GM19397 (cell line): ENCODE measurements at regions not wholly inside any gene's neighbourhood (a gene's known extent, or its start where the extent isn't known, plus 50 kb on each side); places are given as distances from the start of the nearest gene placed in this dataset.
"Not testable (repeated sequence)": the region's sequence is repeated elsewhere in the genome, so short reads cannot be mapped to it uniquely, and the experiment has no call there.

Source experiments
- ATAC-seq: cut with Tn5 transposase; IDR thresholded peaks from one replicate; pipeline ENCODE4 v1.9.1; 2021; ENCODE audit warnings: mild to moderate bottlenecking, moderate library complexity; ENCODE audit not compliant: unreplicated experiment

DNA sequence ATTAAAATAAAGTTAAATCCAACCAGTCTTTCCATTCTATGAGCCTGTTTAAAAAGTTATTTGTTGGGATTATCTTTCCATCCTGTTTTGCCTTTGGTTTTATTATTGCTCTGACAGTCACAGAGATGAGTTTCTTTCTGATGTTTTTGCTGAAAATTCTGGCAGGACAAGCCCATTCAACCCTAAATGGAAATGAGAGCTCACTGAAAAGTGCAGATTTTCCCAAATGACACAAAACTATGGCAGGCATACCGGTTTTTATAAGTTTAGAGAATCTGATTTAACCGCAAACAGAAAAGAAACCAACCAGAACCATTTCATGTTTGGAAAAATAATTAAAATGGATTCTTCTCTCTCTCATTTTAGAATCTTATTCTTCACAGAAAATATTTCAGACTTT lies 238.1 kb upstream of the SGO1 start:
- ATAC-seq: no peak

DNA sequence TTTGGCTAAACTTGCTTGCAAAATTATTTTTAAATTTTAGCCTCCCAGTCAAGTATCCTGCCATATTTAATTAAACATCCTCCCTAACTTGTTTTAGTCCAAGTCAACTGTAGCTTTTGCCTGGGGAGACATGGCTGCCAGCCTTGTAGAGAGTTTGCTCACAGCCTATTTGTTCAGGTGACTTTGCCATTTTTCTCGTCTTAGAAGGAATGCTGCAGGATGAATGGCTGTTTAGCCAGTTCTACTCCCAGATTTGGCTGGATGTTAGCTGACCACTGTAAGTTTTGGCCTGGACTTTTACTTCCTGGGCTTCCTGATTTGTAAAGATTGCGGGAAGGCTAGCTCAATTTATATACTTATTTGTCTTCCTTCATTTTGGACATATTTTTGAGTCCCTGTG lies 236.4 kb upstream of the SGO1 start:
- ATAC-seq: no peak

DNA sequence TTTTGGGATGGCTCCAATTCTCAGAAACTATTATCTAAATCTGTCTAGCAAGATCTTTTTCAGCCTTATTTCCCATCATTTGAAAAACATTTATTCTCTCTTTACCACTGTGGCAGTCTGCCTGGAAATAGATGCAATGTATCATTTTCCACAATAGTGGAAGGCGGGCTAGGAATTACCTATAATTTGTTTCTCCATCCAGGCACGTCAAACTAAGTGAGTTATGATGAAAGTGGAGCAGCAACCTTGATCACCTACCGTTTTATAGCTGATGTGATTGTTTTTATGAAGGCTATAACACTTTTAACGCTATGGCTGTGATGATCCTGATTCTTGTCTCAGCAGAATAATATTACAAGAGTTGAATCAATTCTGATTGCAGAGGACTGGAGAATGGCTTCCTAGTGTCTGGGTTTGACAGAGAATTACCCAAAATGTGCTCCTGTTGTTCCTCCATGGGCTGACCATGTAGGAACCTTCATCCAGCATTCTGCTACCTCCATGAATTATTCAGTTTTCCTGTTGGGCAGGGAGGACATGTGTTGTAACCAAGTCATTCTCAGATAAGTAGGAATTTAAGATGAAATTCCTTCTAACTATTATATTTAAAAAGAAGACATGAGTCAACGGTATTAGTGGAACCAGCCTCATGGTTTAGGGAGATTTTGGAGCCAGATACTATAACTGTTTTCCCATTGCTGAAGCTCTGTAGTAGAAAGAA lies 231.5 kb upstream of the SGO1 start:
- ATAC-seq: no peak

DNA sequence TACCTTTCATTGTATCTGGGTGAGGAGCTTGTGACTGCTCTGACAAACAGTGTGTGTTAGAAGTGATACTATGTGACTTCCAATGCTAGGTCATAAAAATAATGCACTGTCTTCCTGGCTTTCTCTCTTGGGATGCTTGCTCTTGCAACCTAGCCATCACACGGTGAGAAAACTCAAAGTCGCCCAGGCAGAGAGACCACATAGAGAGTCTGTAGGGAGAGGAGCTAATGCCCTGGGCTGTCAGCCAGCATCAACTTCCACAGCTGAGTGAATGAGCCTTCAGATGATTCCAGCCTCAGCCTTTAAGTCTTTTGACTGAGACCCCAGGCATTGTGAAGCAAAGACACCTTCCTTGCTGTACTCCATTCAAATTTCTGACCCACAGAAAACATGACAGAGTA lies 220.6 kb upstream of the SGO1 start:
- ATAC-seq: no peak

DNA sequence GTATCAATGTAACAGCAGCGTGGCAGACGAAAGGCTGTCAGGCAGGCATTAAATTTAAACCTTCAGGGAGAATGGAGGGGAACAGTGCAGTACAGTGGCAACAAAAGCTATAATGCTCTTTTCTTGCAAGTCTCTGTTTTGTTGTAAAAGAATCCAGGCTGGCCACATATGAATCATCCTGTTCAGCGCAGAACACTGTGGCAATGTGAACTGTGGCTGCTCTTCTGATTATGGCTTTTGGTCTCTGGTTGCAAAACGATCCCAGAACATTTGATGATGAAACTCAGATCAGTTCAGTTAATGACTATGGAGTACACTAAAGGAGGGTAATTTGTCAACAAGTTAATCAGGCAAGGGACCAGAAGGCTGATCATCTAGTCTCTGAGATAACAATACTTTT lies 219.7 kb upstream of the SGO1 start:
- no peak for ATAC-seq

DNA sequence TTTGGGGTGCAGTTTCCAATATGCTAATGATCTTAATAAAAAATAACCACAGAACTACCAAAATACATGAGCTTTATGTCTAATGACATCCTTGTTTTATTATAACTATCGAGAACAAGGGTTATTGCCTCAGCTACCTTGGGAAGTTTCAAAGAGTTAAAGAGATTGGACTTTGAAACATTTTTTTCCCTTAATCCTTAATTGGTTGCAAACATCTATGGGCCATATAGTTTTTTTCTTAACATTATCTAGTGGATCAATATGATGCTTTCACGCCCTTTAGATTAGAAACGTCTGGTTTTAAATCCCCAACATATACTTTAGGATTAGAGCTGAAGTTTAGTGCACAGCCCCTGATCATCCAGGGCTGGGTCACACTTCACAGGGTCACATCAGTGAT lies 219.2 kb upstream of the SGO1 start:
- no peak for ATAC-seq

DNA sequence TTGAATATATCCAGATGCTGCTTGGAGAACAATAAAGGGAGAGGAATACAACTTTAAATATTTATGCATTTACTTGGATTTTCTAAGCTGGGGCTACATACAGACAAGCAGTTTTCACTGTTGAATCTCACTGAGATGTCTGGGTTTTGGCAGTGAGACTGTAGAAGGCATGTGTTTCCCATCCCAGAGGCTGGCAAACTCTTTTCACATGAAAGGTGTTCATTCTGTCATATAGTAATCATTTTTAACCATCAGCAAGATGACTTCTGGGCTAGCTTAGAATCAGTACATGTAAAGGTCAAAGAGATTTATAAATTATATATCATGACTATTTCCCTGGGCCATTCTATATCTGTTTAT lies 218.7 kb upstream of the SGO1 start:
- no peak for ATAC-seq

DNA sequence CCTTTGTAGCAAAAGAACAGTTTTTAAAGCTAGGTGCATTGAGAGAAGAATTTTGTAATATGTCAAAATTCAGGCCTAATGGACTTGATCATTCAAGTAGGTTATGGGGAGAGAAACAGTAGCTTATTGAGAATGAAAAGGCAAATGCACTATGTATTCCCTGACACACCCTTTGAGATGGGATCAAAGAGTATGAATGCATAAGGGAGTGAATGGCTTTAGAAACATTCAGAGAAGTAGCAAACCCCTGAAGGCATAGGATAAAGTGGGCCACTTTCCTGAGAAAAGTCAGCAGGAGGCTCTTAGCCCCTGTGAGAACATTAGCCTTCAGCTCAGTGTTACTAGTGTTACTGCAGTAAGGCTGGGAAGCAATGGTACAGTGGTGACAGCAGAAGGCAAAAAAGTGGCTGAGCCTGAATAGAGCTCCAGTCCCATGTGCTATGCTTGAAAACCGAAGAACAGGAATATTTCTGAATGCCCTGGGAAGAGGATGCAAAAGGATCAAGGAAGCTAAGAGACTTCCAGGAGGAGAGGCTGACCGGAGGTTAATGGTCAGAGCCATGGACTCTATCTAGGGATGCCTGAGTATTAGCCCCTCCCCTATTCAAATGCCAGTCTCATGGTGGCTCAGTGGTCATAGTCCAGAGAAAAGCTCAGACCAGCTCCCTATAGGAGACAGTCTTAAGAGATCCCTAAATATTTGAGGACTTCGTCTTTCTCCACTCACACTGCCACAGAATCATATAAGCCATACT lies 218.2 kb upstream of the SGO1 start:
- no peak for ATAC-seq

DNA sequence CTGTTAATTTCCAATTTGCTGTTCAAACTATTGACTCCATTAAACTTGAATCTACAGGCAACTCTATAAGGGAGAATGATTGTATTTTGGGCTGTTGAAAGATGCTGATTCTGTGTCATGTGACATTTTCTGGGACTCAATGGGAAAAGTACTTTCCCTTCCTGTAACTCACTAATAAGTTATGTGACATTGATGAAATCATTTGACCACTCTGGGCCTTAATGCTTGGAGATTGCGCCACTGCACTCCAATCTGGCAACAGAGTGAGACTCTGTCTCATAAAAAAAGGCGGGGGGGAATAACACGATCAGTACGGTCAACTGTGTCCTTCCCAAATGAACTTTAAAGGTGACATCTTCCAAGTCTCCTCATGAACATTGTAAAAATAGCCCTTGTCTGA lies 215.2 kb upstream of the SGO1 start:
- no peak for ATAC-seq

DNA sequence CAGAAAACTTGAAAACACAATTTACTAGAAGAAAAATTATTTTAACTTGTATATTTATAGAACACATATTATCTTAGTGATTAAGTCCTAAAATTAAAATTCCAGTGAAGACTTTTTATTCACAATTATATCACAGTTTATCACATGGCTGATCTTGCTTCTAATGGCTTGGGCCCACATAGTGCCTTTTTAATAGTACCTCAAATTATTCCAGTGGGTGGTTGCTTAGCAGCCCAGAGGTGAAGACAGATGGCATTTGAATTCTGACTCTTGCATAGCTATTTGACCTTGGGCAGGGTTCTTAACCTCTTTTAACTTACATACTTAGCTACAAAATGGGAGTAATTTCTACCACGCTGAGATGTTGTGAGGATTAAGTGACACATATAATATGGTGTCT lies 214.7 kb upstream of the SGO1 start:
- no peak for ATAC-seq

DNA sequence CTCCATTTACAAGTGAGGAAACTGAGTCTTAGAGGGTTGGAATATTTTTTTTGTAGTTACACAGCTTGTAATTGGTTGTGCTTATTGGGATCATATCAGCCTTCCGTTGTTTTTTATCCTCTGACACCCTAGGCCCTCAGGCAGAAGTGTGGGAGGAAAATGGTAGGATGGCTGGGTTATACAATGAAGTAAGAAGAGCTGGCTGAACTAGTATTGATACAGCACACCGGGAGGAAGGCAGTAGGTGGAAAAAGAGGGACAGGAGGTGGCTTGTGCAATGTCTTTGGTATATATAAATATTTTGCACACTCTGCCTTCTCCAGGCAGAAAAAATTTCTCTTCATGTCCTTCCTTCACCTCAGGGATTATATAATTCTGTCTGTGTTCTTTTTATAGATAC lies 214.3 kb upstream of the SGO1 start:
- no peak for ATAC-seq

DNA sequence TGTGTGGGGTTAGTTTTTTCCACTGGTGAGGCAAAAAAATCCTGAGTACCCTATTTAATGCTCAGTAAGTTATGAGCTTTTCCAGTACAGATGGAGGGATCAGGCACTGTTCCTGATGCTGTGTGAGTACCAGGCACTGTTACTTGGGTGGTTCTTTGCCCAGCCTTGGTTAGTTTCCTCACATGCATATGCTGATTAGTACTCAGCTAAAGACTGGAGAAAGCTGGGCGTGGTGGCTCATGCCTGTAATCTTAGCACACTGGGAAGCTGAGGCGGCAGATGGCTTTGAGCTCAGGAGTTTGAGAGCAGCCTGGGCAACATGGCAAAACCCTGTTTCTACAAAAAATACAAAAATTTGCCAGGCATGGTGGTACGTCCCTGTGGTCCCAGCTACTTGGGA lies 210.3 kb upstream of the SGO1 start:
- no peak for ATAC-seq

DNA sequence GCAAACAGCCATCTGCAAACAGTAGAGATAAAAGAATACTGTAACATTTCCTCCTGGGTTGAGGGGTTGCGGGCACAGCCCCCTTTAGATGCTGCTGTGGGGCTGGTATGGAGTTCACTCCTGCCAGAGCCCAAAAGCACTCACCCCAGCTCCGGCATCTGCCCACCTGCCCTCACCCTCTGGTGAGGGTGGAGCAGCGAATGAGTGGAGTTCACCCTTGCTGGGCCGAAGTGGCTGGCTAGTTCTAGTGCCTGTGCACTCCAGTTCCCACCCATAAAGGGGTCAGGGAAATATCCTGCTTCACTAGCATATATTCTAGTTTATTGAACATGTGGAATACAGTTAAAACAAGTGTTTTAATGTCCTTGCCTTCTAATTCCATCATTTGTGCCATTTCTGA lies 209.7 kb upstream of the SGO1 start:
- ATAC-seq: no peak

DNA sequence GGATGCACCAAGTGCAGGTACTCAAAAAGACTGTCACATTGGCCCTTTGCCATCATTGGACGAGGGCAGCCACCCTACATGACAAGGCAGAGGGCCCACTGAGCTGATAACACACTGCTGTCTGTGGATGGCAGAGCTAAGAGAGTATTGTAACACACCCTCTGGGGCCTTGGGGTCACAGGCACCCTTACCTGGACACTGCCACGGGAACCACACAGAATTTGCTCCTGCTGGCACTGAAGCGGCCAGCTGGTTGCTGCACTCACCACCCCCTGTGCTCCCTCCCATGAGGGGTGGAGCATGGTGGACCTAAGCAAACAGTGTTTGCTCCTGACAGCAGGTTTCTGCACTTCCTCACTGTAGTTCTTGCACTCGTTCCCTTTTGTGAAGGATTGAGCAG lies 208.2 kb upstream of the SGO1 start:
- no peak for ATAC-seq

DNA sequence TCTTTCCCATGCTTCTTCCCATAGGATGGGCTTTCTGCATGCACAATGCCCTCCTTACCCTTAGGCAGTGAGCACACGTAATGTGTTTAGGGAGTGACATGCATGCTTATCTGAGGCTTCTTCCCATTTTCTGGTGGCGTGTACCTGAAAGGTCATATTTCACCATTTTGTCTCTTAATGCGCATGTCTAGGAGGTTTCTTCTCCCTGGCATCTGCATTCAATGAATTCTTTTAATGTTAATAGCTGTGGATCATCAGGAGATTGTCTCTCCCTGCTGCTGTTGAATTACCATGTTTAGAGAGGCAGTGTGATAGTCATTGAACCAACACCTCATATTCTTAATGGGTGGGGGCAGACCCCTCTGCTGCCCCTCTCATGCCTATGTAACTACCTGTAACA lies 205.6 kb upstream of the SGO1 start:
- ATAC-seq: no peak

DNA sequence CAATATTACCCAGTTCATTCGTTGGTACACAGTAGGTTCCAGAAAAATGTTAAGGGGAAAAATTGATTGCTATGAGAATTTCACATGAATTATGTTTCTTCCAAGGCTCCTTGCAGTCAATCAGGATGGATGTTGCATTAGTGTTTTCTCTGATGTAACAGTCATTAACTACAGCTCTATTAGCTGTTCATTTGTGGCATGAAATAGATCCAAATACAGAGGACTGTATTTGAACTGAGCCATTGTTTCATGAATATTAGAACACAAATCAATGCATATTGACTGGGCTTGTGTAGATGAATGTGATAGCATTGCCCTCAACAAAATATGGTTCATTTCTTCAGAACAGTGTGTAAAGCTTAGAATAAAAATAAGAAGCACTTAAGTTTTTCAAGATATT lies 203.0 kb upstream of the SGO1 start:
- no peak for ATAC-seq

DNA sequence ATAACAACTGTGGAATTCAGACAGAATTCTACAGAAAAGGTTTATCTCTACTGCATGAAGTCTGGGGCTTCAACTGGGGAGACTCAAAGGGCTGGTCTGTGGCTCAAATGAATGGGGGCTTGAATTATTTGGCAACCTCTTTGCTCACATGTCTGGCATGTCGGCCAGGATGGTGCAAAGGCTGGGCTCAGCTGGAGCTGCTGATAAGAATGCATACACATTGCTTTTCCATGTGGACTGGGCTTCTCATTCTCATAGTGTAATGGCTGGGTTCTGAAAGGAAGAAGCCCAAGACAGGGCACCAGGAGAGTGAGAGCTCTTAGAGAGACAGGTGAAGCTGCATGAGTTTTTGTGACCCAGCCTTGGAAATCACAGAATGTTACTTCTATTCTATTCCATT lies 194.3 kb upstream of the SGO1 start:
- no peak for ATAC-seq

DNA sequence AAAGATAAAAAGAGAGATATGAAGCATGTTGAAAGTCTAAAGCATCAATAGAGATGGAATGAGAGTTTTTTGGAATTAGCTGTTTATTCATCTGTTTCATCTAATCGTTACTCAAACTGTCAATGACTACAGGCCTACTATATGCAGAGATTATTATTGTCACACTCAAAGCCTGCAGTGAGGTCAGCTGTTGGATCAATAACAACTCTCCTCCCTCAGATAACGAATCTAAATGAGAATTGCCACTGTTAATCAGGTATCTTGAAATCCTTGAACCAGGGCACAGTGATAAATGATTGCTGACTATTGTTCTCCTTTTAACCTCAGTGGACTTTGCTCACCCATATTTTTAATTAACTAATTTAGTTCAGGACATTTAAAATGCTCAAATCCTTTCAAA lies 192.3 kb upstream of the SGO1 start:
- no peak for ATAC-seq

DNA sequence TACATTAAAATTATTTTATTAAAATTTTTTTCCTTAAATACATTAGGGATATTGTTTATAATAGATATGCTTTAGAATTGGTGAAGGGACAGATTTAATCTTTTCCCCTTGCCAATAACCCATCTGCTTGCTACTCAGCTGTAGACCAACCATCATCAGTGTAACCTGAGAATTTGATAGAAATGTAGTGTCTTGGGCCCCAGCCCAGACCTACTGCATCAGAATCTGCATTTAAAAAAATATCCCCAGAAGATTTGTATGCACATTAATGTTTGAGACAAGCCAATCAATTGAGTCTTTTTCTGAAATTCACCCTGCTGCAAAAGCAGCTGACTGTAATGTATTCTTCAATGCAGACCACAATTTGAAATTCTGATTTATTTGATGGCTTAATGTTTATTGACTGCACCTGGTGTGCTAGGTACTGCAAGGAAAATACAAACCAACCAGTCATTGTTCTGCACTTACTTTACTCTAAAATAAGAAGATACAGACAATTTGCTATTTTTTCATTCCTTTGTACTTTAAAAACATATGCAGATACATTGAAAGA lies 190.7 kb upstream of the SGO1 start:
- no peak for ATAC-seq

DNA sequence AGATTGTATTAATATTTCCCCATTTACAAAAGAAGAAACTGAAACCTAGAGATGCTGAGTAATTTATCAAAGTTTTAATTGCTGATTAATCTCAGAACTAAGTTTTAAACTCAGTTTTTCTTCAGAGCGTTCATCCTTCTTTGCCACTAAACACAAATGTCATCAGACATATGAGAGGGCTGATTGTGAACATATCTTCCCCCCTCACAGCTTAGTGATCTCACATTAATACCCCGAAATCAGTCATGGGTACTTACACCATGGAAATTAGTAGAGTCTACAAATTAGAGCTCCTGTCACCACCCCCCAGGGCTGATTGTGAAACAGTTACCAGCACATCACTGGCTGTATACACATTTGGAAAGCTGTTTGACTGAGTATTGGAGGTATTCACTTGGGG lies 189.3 kb upstream of the SGO1 start:
- no peak for ATAC-seq

DNA sequence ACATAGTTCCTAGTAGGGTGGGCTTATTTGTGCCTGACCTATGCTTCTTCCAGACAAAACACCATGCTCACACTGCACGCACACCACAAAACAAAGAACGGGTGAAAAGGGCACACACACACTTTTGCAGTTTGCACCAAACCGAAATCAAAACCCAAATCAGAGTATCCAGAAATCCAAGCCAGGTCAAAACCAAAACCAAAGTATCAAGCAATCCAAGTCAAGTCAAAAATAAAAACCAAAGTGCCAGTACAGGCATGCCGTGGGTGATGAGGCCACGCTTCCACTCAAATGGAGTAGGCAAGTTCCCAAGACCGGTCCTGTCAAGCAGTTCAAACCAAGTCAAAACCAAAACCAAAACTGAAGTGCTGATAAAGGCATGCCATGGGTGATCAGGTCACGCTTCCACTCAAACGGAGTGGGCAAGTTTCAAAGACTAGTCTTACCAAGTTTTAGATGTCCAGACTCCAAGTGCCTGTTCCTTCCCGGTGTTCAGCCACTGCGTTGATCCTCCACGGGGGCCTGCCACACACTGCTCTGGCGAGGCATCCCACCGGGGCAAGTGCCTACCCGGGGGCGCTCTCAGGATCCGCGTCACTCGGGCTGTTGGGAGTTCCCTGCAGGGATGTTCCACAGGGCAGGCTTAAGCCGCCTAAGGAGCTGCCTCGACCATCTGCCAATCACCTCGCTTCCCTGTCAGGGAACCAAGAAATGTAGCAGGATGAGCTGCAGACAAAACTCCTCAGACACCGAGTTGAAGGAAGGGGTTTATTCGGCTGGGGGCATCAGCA lies 184.5 kb upstream of the SGO1 start:
- ATAC-seq: not testable (repeated sequence)

DNA sequence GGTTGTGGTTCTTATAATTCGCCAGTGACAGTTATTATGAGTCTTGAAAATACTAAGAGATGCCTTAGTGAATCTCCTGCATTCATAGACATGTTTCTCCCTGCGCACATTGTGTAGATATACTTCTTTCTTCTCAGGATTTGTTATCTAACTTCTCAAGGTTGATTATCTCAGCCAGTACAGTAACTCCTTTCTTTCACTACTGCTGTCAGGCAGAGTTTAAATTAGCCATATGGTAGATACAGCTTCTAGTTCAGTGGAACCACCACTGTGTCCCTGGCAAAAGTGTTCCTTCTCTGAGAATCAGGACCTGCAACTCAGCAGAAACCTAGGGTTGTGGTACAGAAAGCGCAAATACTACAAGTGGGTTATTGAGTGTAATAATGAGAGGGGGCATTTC lies 175.0 kb upstream of the SGO1 start:
- ATAC-seq: no peak
